GM12892 (cell line): ENCODE measurements at regions not wholly inside any gene's neighbourhood (a gene's known extent, or its start where the extent isn't known, plus 50 kb on each side); places are given as distances from the start of the nearest gene placed in this dataset.

Experiments used
- POLR2A ChIP-seq: IDR thresholded peaks from 2 replicates; pipeline ENCODE4 v1.6.1; 2011; ENCODE audit warnings: low read depth, low read length, control low read depth
- POLR2AphosphoS5 ChIP-seq: IDR thresholded peaks from 2 replicates; pipeline ENCODE4 v1.6.1; 2011; ENCODE audit warnings: low read depth, low read length, control low read depth

- TF ChIP-seq POLR2A (no peak), POLR2AphosphoS5 (no peak)
Measured at GRCh38 chr2:236753606-236754270, 184.1 kb downstream of the ACKR3 start.
